ENCODE measurements at regions not wholly inside any gene's neighbourhood (a gene's known extent, or its start where the extent isn't known, plus 50 kb on each side); places are given as distances from the start of the nearest gene placed in this dataset.

DNA sequence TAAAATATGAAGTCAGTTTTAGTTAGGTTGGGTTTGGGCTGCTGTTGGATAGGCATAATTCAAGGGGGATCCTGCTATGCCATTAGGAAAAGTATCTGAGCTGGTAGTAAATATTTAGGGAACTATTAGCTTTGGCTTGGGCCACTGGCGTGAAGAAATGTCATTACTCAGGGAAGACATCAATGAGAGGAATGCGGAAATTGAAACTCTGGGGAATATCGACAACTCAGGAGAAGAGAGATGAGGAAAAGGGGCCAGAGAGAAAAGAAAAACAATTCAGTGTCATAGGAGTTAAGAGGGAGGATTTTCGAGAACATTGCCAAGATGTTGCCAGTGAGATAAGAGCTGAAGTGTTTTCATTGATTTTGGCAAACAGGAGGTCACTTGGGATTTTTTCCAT is 149.7 kb upstream of the PARD3B start:
- TF ChIP-seq, protein P1, sequence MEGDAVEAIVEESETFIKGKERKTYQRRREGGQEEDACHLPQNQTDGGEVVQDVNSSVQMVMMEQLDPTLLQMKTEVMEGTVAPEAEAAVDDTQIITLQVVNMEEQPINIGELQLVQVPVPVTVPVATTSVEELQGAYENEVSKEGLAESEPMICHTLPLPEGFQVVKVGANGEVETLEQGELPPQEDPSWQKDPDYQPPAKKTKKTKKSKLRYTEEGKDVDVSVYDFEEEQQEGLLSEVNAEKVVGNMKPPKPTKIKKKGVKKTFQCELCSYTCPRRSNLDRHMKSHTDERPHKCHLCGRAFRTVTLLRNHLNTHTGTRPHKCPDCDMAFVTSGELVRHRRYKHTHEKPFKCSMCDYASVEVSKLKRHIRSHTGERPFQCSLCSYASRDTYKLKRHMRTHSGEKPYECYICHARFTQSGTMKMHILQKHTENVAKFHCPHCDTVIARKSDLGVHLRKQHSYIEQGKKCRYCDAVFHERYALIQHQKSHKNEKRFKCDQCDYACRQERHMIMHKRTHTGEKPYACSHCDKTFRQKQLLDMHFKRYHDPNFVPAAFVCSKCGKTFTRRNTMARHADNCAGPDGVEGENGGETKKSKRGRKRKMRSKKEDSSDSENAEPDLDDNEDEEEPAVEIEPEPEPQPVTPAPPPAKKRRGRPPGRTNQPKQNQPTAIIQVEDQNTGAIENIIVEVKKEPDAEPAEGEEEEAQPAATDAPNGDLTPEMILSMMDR (IDR thresholded peaks at IDR 0.05) = no peak
- no peak for TF ChIP-seq POLR2A (IDR thresholded peaks at IDR 0.05)

Measured in right lobe of liver (tissue), 4 donors.